GM23338 (cell line): ENCODE measurements at regions not wholly inside any gene's neighbourhood (a gene's known extent, or its start where the extent isn't known, plus 50 kb on each side); places are given as distances from the start of the nearest gene placed in this dataset.

Experiments used
- CREB1 ChIP-seq: fragments of 250-450 bp; sonication (Bioruptor Pico); IDR thresholded peaks from 2 replicates; pipeline ENCODE4 v1.5.0; 2020; ENCODE audit warnings: low read depth, mild to moderate bottlenecking, moderate library complexity
- EZH2 ChIP-seq: fragments of 200-600 bp; sonication (generic); IDR thresholded peaks from one replicate; pipeline ENCODE4 v1.8.0; 2017; ENCODE audit warnings: antibody characterized with exemption, mild to moderate bottlenecking, low read depth; ENCODE audit not compliant: unreplicated experiment
- EZH2phosphoT487 ChIP-seq: fragments of 200-600 bp; sonication (generic); IDR thresholded peaks from one replicate; pipeline ENCODE4 v1.8.1; 2018; ENCODE audit warnings: antibody characterized with exemption; ENCODE audit not compliant: unreplicated experiment
- POLR2AphosphoS5 ChIP-seq: IDR thresholded peaks from 2 replicates; pipeline ENCODE4 v1.6.1; 2016; ENCODE audit warnings: antibody characterized with exemption, low read depth
- REST ChIP-seq: IDR thresholded peaks from one replicate; pipeline ENCODE4 v1.6.1; 2018; ENCODE audit warnings: antibody characterized with exemption; ENCODE audit not compliant: unreplicated experiment
- STAT1 ChIP-seq: IDR thresholded peaks from one replicate; pipeline ENCODE4 v1.6.1; 2016; ENCODE audit warnings: antibody characterized with exemption; ENCODE audit not compliant: unreplicated experiment
- ZNF331 ChIP-seq: fragments of 250-450 bp; sonication (Bioruptor Pico); IDR thresholded peaks from 2 replicates; pipeline ENCODE4 v1.5.0; 2020; ENCODE audit warnings: low read depth, mild to moderate bottlenecking, moderate library complexity
- TF ChIP-seq, protein P1 (sequence below), 2 experiments: fragments of 200-600 bp in 1 of 2; sonication (generic) in 1 of 2; conservative IDR thresholded peaks; 2 replicates each; pipeline versions ENCODE4 v1.5.1 to v1.6.1; 2016 to 2017; ENCODE audit warnings: antibody characterized with exemption in 2 of 2, low read depth in 2 of 2, mild to moderate bottlenecking in 2 of 2, moderate library complexity in 1 of 2
- TF ChIP-seq, protein P2 (sequence below): IDR thresholded peaks from 2 replicates; pipeline ENCODE4 v1.6.1; 2016; ENCODE audit warnings: antibody characterized with exemption

GRCh38 chrX:34072906-34073305, 59.2 kb downstream of the FAM47A start:
- TF ChIP-seq, protein P1, sequence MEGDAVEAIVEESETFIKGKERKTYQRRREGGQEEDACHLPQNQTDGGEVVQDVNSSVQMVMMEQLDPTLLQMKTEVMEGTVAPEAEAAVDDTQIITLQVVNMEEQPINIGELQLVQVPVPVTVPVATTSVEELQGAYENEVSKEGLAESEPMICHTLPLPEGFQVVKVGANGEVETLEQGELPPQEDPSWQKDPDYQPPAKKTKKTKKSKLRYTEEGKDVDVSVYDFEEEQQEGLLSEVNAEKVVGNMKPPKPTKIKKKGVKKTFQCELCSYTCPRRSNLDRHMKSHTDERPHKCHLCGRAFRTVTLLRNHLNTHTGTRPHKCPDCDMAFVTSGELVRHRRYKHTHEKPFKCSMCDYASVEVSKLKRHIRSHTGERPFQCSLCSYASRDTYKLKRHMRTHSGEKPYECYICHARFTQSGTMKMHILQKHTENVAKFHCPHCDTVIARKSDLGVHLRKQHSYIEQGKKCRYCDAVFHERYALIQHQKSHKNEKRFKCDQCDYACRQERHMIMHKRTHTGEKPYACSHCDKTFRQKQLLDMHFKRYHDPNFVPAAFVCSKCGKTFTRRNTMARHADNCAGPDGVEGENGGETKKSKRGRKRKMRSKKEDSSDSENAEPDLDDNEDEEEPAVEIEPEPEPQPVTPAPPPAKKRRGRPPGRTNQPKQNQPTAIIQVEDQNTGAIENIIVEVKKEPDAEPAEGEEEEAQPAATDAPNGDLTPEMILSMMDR (conservative IDR thresholded peaks at IDR 0.05; ENCODE audit: low read depth in 2 of 2), result no peak
- TF ChIP-seq EZH2 (no peak), POLR2AphosphoS5 (no peak), STAT1 (no peak), CREB1 (no peak), REST (no peak), EZH2phosphoT487 (no peak), ZNF331 (CRISPR knock-in tag) (no peak)
- TF ChIP-seq, protein P2, sequence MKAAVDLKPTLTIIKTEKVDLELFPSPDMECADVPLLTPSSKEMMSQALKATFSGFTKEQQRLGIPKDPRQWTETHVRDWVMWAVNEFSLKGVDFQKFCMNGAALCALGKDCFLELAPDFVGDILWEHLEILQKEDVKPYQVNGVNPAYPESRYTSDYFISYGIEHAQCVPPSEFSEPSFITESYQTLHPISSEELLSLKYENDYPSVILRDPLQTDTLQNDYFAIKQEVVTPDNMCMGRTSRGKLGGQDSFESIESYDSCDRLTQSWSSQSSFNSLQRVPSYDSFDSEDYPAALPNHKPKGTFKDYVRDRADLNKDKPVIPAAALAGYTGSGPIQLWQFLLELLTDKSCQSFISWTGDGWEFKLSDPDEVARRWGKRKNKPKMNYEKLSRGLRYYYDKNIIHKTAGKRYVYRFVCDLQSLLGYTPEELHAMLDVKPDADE, result no peak
